NB4 (cell line): ENCODE measurements at regions not wholly inside any gene's neighbourhood (a gene's known extent, or its start where the extent isn't known, plus 50 kb on each side); places are given as distances from the start of the nearest gene placed in this dataset.

ENCODE experiments used
- CTCF ChIP-seq: IDR thresholded peaks from one replicate; pipeline ENCODE4 v1.5.1; 2012; ENCODE audit warnings: low read depth, low read length
- MAX ChIP-seq: IDR thresholded peaks from 2 replicates; pipeline ENCODE4 v1.6.1; 2011; ENCODE audit warnings: low read depth, low read length
- MYC ChIP-seq: IDR thresholded peaks from 2 replicates; pipeline ENCODE4 v1.6.1; 2011; ENCODE audit warnings: low read depth, low read length
- POLR2A ChIP-seq: IDR thresholded peaks from 2 replicates; pipeline ENCODE4 v1.6.1; 2011; ENCODE audit warnings: mild to moderate bottlenecking; ENCODE audit not compliant: insufficient read length; ENCODE audit errors: extremely low read depth

GRCh38 chr19:30647891-30648720 lies 275.9 kb downstream of the ZNF536 start:
- TF ChIP-seq CTCF (no peak), MAX (no peak), POLR2A (no peak), MYC (no peak)
